ENCODE measurements at regions not wholly inside any gene's neighbourhood (a gene's known extent, or its start where the extent isn't known, plus 50 kb on each side); places are given as distances from the start of the nearest gene placed in this dataset.

DNA sequence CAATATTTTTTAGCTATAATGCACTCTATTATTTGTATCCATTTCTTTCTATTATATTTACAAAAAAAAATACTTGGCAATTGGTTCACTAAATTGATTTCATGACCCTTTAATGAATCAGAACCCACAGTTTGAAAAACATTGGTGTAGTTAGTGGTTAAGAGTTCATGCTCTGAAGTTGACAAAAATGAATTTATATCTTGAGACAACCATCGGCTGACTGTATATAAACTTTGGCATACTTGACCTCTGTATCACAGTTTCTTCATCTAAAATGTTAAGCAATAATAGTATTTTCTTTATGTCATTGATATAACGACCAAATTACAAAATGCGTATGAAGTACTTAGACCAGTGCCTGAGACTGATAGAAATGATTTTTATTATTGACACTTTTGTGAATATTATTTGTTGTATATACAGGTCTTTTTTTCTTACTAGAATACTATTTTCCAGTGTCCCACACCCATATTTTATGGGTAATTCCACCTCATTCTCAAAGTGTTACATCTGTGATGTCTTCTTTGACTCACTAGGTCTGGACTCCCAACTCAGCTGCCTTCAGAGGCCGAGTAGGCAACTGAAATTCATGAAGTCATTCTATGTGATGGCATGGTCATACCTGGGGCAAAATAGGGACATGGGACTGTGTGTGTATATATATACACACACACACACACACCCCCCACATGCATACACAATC lies 459.2 kb downstream of the RFPL4B start:
- no peak for DNase-seq

GRCh38 chr6:112821476-112821875 lies 474.3 kb downstream of the RFPL4B start:
- DNase-seq = no peak

DNA sequence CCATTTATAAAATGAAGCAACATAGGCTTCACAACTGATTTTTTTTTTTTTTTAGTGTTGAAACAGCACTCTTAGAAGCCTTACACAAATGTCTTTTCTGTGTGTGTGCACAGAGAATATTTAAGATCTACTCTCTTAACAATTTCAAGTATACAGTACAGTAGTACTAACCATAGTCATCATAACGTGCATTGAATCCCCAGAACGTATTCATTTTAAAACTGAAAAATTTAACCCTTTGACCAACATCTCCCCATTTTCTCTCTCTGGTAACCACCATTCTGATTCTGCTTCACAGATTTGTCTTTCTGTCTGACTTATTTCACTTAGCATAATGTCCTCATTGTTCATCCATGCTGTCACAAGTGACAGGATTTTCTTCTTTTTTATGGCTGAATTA lies 475.6 kb downstream of the RFPL4B start:
- DNase-seq = no peak

- no peak for DNase-seq
Observed at GRCh38 chr6:112827793-112828192, 480.7 kb downstream of the RFPL4B start.

DNA sequence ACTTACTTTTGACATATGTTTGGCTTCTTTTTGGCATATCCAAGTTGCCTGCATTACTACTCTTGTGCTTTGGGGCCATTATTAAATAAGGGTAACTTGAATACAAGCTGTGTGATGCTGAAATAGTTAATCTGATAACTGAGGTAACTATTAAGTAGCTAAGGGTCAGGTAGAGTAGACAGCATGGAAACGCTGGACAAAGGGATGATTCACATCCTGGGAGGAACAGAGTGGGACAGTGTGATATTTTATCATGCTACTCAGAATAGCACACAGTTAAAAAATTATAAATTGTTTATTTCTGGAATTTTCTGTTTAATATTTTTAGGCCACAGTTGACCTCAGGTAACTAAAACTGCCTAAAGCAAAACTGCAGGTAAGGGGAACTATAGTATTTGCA lies 483.9 kb downstream of the RFPL4B start:
- DNase-seq = no peak

- peak; percentile 97 for DNase-seq
Observed at GRCh38 chr6:112833581-112834131, 486.5 kb downstream of the RFPL4B start.

DNA sequence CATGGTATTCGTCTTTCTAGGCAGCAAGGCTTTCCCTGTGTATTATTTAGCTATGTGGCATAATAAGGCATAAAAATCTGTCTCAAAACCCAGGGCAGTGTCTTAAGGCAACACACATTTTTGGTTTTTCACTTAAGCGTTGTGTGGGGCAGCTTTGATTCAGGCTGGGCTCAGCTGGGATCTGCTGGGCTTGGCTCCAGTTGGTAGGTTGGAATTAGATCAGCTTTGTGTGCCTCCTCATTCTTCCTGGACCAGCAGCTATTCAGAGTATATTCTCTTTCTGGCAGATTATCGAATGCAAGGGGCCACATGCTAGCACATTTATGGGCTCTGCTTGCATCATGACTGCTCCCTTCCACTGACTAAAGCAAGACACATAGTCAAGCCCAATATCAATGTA lies 487.9 kb downstream of the RFPL4B start:
- peak; percentile 54 for DNase-seq

DNA sequence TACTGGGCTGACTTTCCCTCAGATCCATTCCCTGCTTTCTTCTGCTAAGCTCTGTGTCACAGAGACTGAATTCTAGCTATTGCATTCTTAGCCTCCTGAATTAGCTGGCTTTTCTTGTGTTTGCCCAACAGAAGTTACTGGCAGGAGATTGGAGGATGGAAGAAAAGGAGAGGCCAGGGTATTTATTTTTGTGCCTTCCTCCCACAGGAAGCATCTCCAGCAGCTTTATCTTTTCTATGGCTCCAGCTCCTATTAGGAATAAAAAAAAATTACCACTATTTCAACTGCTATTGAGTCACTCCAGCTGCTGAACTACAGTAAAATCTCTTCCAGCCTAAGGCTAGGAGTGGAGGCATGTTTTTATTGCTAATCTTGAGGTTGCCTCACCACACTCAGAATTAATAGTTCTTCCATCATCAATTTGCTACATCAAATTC lies 492.4 kb downstream of the RFPL4B start:
- DNase-seq = no peak

DNA sequence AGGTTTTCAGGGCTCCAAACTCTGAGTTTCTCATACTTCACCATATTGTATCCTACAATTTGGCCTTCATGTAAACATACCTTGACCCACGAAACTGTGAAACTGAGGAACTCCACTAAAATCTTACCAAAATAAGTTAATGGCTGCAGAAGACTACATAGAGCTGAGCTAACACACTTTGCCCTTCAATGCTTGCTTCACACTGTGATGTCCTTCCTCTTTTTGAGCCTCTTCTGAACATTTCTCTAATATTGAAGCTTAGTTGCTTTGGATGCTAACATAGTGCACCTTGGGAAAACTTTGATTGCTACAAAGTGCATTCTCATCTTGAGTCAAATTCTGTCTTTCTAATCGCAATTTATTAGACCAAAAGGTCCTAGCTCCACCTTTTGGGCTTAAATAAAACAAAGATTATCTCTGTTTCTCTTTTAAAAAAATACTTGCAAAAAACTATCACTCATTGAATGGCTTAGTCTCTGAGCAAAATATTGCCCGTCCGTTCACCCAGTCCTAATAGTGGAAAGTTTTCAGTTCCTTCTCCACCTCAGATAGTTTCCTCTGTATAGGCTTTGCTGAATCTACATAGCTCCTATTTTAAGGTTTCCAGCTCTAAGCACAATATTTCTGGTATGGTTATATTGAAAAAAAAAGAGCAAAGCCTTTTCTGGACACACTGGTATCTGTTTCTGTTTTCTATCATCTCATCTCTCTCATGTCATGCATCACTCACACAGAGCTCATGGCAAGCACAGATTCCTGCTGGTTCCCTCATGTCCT lies 494.6 kb downstream of the RFPL4B start:
- no peak for DNase-seq

- DNase-seq = no peak
Observed at GRCh38 chr6:112842330-112842685, 495.2 kb downstream of the RFPL4B start.

DNA sequence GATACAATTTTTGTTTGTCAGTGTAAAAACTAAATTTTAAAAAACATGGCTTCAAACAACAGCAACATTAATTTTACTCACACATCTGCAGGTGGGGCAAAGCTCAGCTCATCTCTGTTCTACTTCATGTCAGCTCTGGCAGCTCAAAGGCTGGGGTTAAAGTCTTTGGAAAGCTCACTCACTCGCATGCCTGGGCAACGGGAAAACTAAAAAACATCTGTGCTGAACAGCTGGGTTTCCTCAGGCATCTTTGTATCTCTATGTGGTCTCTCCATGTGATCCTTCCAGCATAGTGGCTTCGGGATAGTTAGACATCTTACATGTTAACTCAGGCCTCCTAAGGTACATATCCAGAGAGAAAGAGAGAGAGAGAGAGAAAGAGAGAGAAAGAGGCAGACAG lies 499.6 kb downstream of the RFPL4B start:
- DNase-seq = no peak

GRCh38 chr6:112851146-112851545 lies 504.0 kb downstream of the RFPL4B start:
- no peak for DNase-seq

DNA sequence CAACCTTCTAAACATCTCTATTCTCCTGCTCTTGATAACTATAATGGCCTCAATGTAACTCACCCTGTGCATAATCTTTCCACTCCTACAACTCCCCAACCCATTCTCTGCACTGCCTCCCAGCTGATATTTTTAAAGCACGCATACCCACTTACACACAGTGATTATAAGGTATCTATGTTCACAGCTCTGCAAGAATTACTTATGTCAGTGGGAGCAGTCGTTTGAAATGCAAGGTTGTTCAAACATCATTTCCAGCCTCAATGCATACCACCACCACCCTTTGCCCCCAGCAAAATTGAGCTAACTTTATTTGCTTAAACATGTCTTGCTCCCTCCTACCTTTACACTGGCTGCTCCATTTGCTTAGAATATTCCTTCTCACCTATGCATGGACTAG lies 506.0 kb downstream of the RFPL4B start:
- no peak for DNase-seq

DNA sequence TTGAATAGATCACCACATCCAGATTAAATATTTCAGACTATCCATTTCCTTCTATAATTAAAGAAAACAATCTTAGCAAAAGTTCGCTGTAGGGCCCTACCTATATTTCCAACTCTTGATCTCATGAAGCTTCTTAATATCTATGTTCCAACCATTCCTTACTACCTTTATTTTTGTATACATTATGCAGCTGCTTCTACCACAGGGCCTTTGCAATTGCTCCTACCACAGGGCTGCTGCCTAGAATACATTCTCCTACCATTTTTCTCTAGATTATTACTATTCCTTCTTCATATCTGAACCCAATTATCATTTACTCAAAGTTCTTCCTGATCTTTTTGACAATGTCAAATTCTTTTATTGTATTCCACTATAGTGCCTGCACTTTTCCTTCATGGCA lies 516.6 kb downstream of the RFPL4B start:
- DNase-seq = no peak

DNA sequence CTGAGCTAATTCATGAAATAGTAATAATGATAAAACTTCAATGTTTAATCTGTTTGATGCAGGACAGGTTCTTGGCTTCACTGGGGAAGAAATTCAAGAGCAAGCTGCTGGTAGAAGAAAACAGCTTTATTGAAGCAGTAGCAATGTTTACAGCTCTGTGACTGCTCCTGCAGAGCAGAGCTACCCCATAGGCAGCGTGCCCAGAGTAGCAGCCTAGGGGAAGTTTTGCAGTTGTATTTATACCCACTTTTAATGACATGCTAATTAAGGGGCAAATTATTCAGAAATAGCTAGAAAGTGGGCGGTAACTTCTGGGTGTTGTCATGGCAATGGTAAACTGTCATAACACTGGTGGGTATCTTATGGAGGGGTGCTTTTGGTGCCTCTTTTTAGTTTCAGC lies 518.0 kb downstream of the RFPL4B start:
- no peak for DNase-seq

- DNase-seq = no peak
Observed at GRCh38 chr6:112874881-112875280, 527.8 kb downstream of the RFPL4B start.

GRCh38 chr6:112877134-112878100 lies 530.3 kb downstream of the RFPL4B start:
- DNase-seq = no peak

DNA sequence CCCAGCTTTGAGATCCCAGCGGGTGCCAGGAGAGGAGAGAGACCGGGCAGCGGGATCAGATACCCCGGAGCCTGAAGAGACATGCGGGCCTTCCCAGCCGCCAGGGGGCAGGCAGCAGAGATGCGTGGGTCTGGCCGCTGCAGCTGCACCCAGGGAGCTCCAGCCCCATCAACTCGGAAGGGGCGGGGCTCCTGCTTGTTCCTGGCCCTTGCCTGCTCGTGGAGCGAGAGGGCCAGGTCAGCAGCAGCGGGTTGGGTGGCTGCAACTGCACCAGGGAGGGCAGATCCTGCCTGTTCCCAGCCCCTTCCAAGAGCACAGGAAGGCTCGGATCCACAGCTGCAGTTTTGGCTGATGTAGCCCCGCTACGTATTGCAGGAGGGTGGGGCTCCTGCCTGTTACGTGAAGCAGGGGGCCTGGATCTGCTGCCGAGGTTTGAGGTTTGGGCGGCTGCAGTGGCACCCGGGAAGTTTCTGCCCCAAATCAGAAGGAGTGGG lies 532.8 kb downstream of the RFPL4B start:
- DNase-seq = no peak

DNA sequence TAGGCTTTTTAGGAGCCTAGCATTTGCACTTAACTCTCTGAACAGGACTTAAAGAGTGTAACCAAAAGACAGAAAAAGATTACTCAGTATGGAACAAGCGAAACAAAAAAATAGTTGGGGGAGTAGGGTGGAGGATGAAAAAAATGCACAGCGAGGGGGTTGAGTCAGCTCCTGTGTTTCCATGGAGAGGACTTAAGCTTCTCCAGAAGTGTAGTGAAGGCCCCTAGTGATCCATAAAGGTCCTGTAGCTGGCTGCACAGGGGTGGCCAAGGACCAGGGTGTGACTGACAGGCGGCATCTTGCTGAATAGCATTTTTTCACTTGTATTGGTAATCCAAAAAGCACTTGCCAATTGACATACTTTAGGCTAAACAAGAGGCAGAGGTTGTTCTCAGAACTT lies 533.9 kb downstream of the RFPL4B start:
- DNase-seq = no peak

- DNase-seq = no peak
Observed at GRCh38 chr6:112881828-112882780, 535.0 kb downstream of the RFPL4B start.

DNA sequence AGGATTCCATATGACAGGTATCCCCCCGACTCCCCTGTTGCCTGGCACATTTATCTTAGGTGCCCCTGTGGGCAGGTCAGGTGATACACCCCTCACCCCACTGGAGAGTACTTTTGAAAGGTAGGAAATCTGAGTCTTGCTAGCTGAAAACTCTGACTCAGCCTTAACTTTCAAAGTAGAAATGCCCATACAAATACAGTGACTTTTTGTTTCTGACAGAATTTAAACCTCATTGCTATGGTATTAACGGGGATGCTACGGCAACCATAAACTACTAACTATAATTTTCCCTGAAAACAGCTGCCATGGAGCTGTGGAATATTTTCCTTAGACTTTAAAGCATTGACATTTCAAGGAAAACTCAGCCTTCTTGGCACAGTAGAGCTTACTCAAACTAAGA lies 536.0 kb downstream of the RFPL4B start:
- no peak for DNase-seq

DNA sequence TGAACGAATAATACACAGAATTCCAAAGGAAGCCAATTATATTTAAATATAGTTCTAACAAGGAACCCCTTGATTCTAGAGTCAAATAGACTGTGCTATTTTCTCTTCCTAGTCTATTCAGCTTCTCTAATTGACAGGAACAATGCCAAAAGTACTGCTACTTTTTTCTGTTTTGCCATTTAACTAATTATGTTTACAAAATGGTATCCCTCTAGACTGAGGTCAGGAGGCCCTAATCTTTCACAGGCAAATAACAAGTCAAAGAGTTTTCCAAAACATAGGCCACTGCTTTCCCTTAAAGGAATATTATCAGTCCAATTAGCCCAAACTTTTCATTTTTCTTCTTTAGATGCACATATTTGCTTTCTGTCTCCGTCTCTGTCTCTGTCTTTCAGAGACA lies 539.3 kb downstream of the RFPL4B start:
- DNase-seq = no peak

All from NCI-H446 treated with DMSO at 0.1 percent for 48 hours (cell line).